B cell (primary cell): ENCODE measurements at regions not wholly inside any gene's neighbourhood (a gene's known extent, or its start where the extent isn't known, plus 50 kb on each side); places are given as distances from the start of the nearest gene placed in this dataset.

Experiments used
- ATAC-seq: fragments of 200-7000 bp; cut with Tn5 transposase; one replicate; pipeline ENCODE4 v1.10.0; 2021; ENCODE audit warnings: low read depth, mild to moderate bottlenecking, moderate number of reproducible peaks, moderate library complexity
- CTCF ChIA-PET: fragments of 350-600 bp; sonication (Branson Sonifier 250); formaldehyde crosslinking; loops from one replicate; lab custom pipeline; 2021; ENCODE audit warnings: antibody characterized with exemption, inconsistent platforms; lab: Charles Lee
- POLR2A ChIA-PET: fragments of 350-600 bp; sonication (Branson Sonifier 250); formaldehyde crosslinking; loops from one replicate; lab custom pipeline; 2021; ENCODE audit warnings: antibody characterized with exemption; lab: Charles Lee
- DNase-seq: peaks from one replicate; pipeline ENCODE4 v3.0.0; 2013
- H2AFZ ChIP-seq: 2 replicates; pipeline ENCODE4 v1.6.1; 2012; ENCODE audit warnings: mild to moderate bottlenecking, low read depth, low read length; ENCODE audit not compliant: insufficient read depth, poor library complexity, severe bottlenecking
- H3K27ac ChIP-seq, 2 donors: 1 replicate in 1 of 2; 2 replicates in 1 of 2; pipeline ENCODE4 v1.5.1; 2012 to 2013; ENCODE audit warnings: low read length in 2 of 2, mild to moderate bottlenecking in 2 of 2, moderate library complexity in 1 of 2
- H3K27me3 ChIP-seq, 4 experiments: fragments of 200-600 bp in 1 of 4; sonication (generic) in 1 of 4; replicated peaks in 1 of 4; 1 replicate in 2 of 4; 2 replicates in 2 of 4; pipeline versions ENCODE4 v1.6.1 to v1.7.0; 2013 to 2016; ENCODE audit warnings: low read length in 3 of 4, mild to moderate bottlenecking in 2 of 4, mixed read lengths in 1 of 4, moderate library complexity in 1 of 4; ENCODE audit not compliant: insufficient read depth in 4 of 4, control insufficient read depth in 3 of 4; ENCODE audit errors: control extremely low read depth in 1 of 4
- H3K36me3 ChIP-seq, 2 experiments: replicated peaks in 1 of 2; 1 replicate in 1 of 2; 2 replicates in 1 of 2; pipeline versions ENCODE4 v1.6.1 to v1.7.1; 2013; ENCODE audit warnings: low read length in 1 of 2; ENCODE audit not compliant: insufficient read depth in 2 of 2, control insufficient read depth in 1 of 2; ENCODE audit errors: control extremely low read depth in 1 of 2, extremely low read depth in 1 of 2
- H3K4me1 ChIP-seq, 2 donors: fragments of 200-600 bp in 1 of 2; sonication (generic) in 1 of 2; 1 replicate in 1 of 2; 2 replicates in 1 of 2; pipeline versions ENCODE4 v1.5.1 to v1.6.1; 2013 to 2017; ENCODE audit warnings: low read length in 2 of 2; ENCODE audit not compliant: control insufficient read depth in 2 of 2, insufficient read depth in 2 of 2
- H3K4me2 ChIP-seq: replicated peaks from 2 replicates; pipeline ENCODE3; 2012; ENCODE audit warnings: mild to moderate bottlenecking, low read depth, low read length; ENCODE audit not compliant: poor library complexity, severe bottlenecking
- H3K4me3 ChIP-seq, 5 experiments: fragments of 200-600 bp in 1 of 5; sonication (generic) in 1 of 5; 1 replicate in 3 of 5; 2 replicates in 2 of 5; pipeline versions ENCODE4 v1.5.1 to v1.7.0; 2011 to 2016; ENCODE audit warnings: low read length in 4 of 5, mild to moderate bottlenecking in 4 of 5, low read depth in 2 of 5, control low read depth in 1 of 5, moderate library complexity in 1 of 5; ENCODE audit not compliant: insufficient read depth in 1 of 5; ENCODE audit errors: control extremely low read depth in 1 of 5, extremely low read depth in 1 of 5
- H3K79me2 ChIP-seq: fragments of 200-600 bp; sonication (generic); one replicate; pipeline ENCODE4 v1.6.0; 2016; ENCODE audit warnings: low read length; ENCODE audit not compliant: control insufficient read depth, insufficient read depth
- H3K9ac ChIP-seq: fragments of 200-600 bp; sonication (generic); 2 replicates; pipeline ENCODE4 v1.6.1; 2017; ENCODE audit warnings: mild to moderate bottlenecking, low read length, moderate library complexity
- H3K9me3 ChIP-seq, 3 donors: one replicate each; pipeline versions ENCODE4 v1.6.1 to v1.7.1; 2013; ENCODE audit warnings: low read length in 2 of 3; ENCODE audit not compliant: control insufficient read depth in 2 of 3, insufficient read depth in 1 of 3; ENCODE audit errors: control extremely low read depth in 1 of 3
- H4K20me1 ChIP-seq: 2 replicates; pipeline ENCODE4 v1.6.0; 2012; ENCODE audit warnings: mild to moderate bottlenecking, low read length; ENCODE audit not compliant: insufficient read depth, control insufficient read depth, poor library complexity, severe bottlenecking
- H3K27ac Mint-ChIP-seq: one replicate; pipeline ENCODE4 v1.8.0; 2021; ENCODE audit warnings: mixed read lengths
- H3K27me3 Mint-ChIP-seq: one replicate; pipeline ENCODE4 v1.8.0; 2021; ENCODE audit warnings: mixed read lengths
- H3K4me1 Mint-ChIP-seq: one replicate; pipeline ENCODE4 v1.8.0; 2021; ENCODE audit warnings: mixed read lengths
- H3K4me3 Mint-ChIP-seq: one replicate; pipeline ENCODE4 v1.8.0; 2021; ENCODE audit warnings: mixed read lengths
- H3K9me3 Mint-ChIP-seq: one replicate; pipeline ENCODE4 v1.8.0; 2022; ENCODE audit warnings: mixed read lengths; ENCODE audit not compliant: insufficient read depth
- CTCF ChIP-seq: fragments of 200-600 bp; IDR thresholded peaks from one replicate; pipeline ENCODE4 v1.8.0; 2022; ENCODE audit warnings: antibody characterized with exemption, mild to moderate bottlenecking
- EZH2 ChIP-seq: IDR thresholded peaks from 2 replicates; pipeline ENCODE4 v1.6.1; 2012; ENCODE audit warnings: borderline replicate concordance, low read depth, mild to moderate bottlenecking, moderate library complexity, low read length; ENCODE audit not compliant: insufficient read depth, poor library complexity, severe bottlenecking
- WGBS: methylation state at CpG from one replicate; pipeline ENCODE4 v1.1.5; 2013; ENCODE audit warnings: missing lambda C conversion rate; ENCODE audit not compliant: insufficient coverage; 5-methylcytosine and 5-hydroxymethylcytosine counted together
- intact Hi-C: fragments of 100-400 bp; cut with micrococcal nuclease; formaldehyde crosslinking; loops from one replicate; pipeline ENCODE4 v1.10.0; 2022

- Mint-ChIP-seq H3K4me1 (no peaks in the 10 kb centered on the region), H3K4me3 (no peak overlapping the region), H3K9me3 (peaks cover 7% of the 10 kb centered on the region), H3K27ac (no peak overlapping the region), H3K27me3 (no peaks in the 10 kb centered on the region)
- H3K4me1 ChIP-seq: no peaks in the 10 kb centered on the region
- intact Hi-C loops: no loop called here
- no peak overlapping the region for H2AFZ ChIP-seq
- H3K9me3 ChIP-seq: no peaks in the 10 kb centered on the region
- no peak overlapping the region for H3K27ac ChIP-seq
- no peaks in the 10 kb centered on the region for H3K79me2 ChIP-seq
- H4K20me1 ChIP-seq: no peaks in the 10 kb centered on the region
- H3K27me3 ChIP-seq: no peaks in the 10 kb centered on the region
- CTCF ChIA-PET: no interaction called here
- no peak overlapping the region for H3K4me3 ChIP-seq
- POLR2A ChIA-PET: no interaction called here
- no peak overlapping the region for H3K9ac ChIP-seq
- DNase-seq: no peak
- ATAC-seq: no peak
- WGBS: no CpG with 5 or more reads among the region's 2 CpGs
- H3K36me3 ChIP-seq: no peaks in the 10 kb centered on the region
- TF ChIP-seq CTCF (no peak), EZH2 (no peak)
- H3K4me2 ChIP-seq: no peak overlapping the region
These were observed 745.4 kb downstream of the TECRL start for GRCh38 chr4:63663870-63664269.

GRCh38 chr4:63644396-63644795 is 764.9 kb downstream of the TECRL start:
- no peak overlapping the region for H3K4me2 ChIP-seq

More at GRCh38 chr4:63644396-63644795, 764.9 kb downstream of the TECRL start:
- no CpG with 5 or more reads among the region's 3 CpGs for WGBS
- no peak overlapping the region for H3K27ac ChIP-seq
- no peaks in the 10 kb centered on the region for H3K36me3 ChIP-seq
- no peaks in the 10 kb centered on the region for H3K27me3 ChIP-seq
- TF ChIP-seq CTCF: no peak
- no peak for TF ChIP-seq EZH2
- DNase-seq: no peak
- no peaks in the 10 kb centered on the region for H3K4me1 ChIP-seq
- no peaks in the 10 kb centered on the region for H3K27me3 Mint-ChIP-seq
- no peak overlapping the region for H3K9ac ChIP-seq
- no peaks in the 10 kb centered on the region for H3K9me3 ChIP-seq
- H2AFZ ChIP-seq: no peak overlapping the region
- H3K27ac Mint-ChIP-seq: no peak overlapping the region
- ATAC-seq: no peak
- no peaks in the 10 kb centered on the region for H3K4me1 Mint-ChIP-seq
- H3K4me3 Mint-ChIP-seq: no peak overlapping the region
- intact Hi-C loops: no loop called here
- no peaks in the 10 kb centered on the region for H4K20me1 ChIP-seq
- H3K79me2 ChIP-seq: no peaks in the 10 kb centered on the region
- ChIA-PET POLR2A (no interaction called here), CTCF (no interaction called here)
- no peak overlapping the region for H3K4me3 ChIP-seq
- no peaks in the 10 kb centered on the region for H3K9me3 Mint-ChIP-seq
